Thyroid gland (tissue), 4 donors: ENCODE measurements at regions not wholly inside any gene's neighbourhood (a gene's known extent, or its start where the extent isn't known, plus 50 kb on each side); places are given as distances from the start of the nearest gene placed in this dataset.

ENCODE experiments used
- DNase-seq, 2 donors: peaks; one replicate each; pipeline ENCODE4 v3.0.0-alpha.2; 2019
- H3K27ac ChIP-seq, 3 donors: fragments of 200-600 bp; sonication (generic); 1 replicate in 2 of 3; 2 replicates in 1 of 3; pipeline ENCODE4 v1.5.1; 2016 to 2019; ENCODE audit warnings: mild to moderate bottlenecking in 1 of 3, moderate library complexity in 1 of 3
- H3K27me3 ChIP-seq: fragments of 200-600 bp; sonication (generic); one replicate; pipeline ENCODE4 v1.5.1; 2019
- H3K36me3 ChIP-seq, 2 donors: fragments of 200-600 bp; sonication (generic); one replicate each; pipeline ENCODE4 v1.5.1; 2016 to 2019
- H3K4me1 ChIP-seq, 2 donors: fragments of 200-600 bp; sonication (generic); one replicate each; pipeline ENCODE4 v1.5.1; 2017 to 2019
- H3K4me3 ChIP-seq, 3 donors: fragments of 200-600 bp; sonication (generic); replicated peaks in 1 of 3; 1 replicate in 2 of 3; 2 replicates in 1 of 3; pipeline ENCODE4 v1.5.1; 2016; ENCODE audit warnings: mild to moderate bottlenecking in 1 of 3
- H3K9me3 ChIP-seq: fragments of 200-600 bp; sonication (generic); one replicate; pipeline ENCODE4 v1.5.1; 2017
- POLR2A ChIP-seq, 2 donors: fragments of 450-650 bp; IDR thresholded peaks; one replicate each; pipeline ENCODE4 v1.6.1; 2017; ENCODE audit warnings: antibody characterized with exemption in 2 of 2, mild to moderate bottlenecking in 2 of 2, moderate library complexity in 1 of 2
- WGBS, 2 donors: methylation state at CpG; one replicate each; pipeline ENCODE4 v1.1.5; 2017; 5-methylcytosine and 5-hydroxymethylcytosine counted together
- intact Hi-C: fragments of 100-400 bp; cut with DNase I; formaldehyde crosslinking; loops from one replicate; pipeline ENCODE4 v1.15.1; 2023
- TF ChIP-seq, protein P1 (sequence below), 6 experiments: fragments of 200-600 bp in 3 of 6; fragments of 450-650 bp in 3 of 6; sonication (generic) in 3 of 6; IDR thresholded peaks; one replicate each; pipeline ENCODE4 v1.5.1; 2016 to 2019; ENCODE audit warnings: antibody characterized with exemption in 6 of 6, mild to moderate bottlenecking in 2 of 6, inconsistent platforms in 1 of 6, moderate library complexity in 1 of 6

DNA sequence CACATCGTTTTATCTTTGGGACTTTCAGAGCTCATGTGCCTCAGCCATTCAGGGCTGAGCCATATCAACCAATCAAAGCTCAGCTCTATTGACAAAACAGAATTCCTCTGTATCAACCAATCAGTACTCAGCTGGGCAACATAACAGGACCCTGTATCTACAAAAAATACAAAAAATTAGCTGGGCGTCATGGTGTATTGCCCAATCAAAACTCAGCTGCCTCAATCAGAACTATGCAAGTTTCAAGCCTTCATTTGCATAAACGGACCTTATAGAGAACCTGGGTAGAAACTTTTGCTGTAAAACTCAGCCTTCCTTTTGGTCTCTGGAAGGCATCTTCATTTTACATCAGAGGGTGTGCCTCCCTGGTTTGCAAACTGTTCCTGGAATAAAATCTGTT, 77.1 kb downstream of the ZNF467 start:
- peaks cover 6% of the 10 kb centered on the region for H3K27me3 ChIP-seq
- 82 to 88% methylated on average over 3 of the region's 3 CpGs for WGBS, 2 donors
- TF ChIP-seq POLR2A (IDR thresholded peaks at IDR 0.05): no peak
- TF ChIP-seq, protein P1, sequence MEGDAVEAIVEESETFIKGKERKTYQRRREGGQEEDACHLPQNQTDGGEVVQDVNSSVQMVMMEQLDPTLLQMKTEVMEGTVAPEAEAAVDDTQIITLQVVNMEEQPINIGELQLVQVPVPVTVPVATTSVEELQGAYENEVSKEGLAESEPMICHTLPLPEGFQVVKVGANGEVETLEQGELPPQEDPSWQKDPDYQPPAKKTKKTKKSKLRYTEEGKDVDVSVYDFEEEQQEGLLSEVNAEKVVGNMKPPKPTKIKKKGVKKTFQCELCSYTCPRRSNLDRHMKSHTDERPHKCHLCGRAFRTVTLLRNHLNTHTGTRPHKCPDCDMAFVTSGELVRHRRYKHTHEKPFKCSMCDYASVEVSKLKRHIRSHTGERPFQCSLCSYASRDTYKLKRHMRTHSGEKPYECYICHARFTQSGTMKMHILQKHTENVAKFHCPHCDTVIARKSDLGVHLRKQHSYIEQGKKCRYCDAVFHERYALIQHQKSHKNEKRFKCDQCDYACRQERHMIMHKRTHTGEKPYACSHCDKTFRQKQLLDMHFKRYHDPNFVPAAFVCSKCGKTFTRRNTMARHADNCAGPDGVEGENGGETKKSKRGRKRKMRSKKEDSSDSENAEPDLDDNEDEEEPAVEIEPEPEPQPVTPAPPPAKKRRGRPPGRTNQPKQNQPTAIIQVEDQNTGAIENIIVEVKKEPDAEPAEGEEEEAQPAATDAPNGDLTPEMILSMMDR (IDR thresholded peaks at IDR 0.05): no peak
- intact Hi-C loops: no loop called here
- H3K4me1 ChIP-seq: peaks cover 5 to 6% of the 10 kb centered on the region in 2 donors
- no peak for DNase-seq
- no peak overlapping the region for H3K27ac ChIP-seq
- H3K9me3 ChIP-seq: no peaks in the 10 kb centered on the region
- H3K4me3 ChIP-seq: no peak overlapping the region
- H3K36me3 ChIP-seq: no peaks in the 10 kb centered on the region

DNA sequence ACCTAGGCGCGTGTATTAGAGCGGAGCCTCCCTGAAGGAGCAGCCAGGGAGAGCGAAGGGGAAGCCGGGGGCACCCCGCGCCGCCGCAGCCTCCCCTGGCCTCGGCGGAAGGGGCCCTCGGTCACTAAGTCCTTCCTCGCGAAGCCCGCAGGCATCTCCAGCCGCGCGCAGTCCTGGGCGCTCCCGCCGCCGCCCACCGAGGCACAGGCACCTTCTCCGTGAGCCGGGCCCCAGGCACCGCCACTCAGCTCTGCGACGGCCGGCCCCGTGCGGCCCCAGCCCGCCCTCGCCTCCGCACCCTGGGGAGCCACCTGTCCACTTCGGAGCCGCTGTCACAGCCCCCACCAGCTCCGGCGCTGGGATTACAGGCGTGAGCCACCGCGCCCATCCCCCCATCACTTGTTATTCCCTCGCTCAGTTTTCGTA, 80.8 kb downstream of the ZNF467 start:
- Histone ChIP-seq H3K27me3 (peaks cover 18% of the 10 kb centered on the region), H3K36me3 (no peaks in the 10 kb centered on the region), H3K9me3 (no peaks in the 10 kb centered on the region), H3K4me3 (no peak overlapping the region), H3K4me1 (peaks cover 5 to 6% of the 10 kb centered on the region in 2 donors), H3K27ac (no peak overlapping the region)
- intact Hi-C loops: no loop called here
- 7 to 14% methylated on average over 21 to 32 of the region's 43 CpGs for WGBS, 2 donors
- TF ChIP-seq POLR2A (IDR thresholded peaks at IDR 0.05): no peak
- TF ChIP-seq, protein P1 (IDR thresholded peaks at IDR 0.05): no peak
- no peak for DNase-seq

DNA sequence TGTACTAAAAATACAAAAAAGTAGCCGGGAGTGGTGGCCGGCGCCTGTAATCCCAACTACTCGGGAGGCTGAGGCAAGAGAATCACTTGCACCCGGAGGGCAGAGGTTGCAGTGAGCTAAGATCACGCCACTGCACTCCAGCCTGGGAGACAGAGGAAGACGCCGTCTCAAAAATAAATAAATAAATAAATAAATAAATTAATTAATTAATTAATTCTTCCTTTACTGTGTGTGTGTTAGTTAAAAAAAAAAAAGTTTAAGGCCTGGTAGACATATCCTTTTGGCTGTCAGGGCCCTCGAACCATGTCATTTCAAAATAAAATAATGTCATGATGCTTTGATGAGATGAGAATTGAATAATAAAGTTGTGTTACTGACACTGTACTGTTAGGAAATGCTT, 81.3 kb downstream of the ZNF467 start:
- Histone ChIP-seq H3K36me3 (no peaks in the 10 kb centered on the region), H3K4me3 (no peak overlapping the region), H3K4me1 (peaks cover 5 to 6% of the 10 kb centered on the region in 2 donors), H3K27ac (no peak overlapping the region), H3K9me3 (no peaks in the 10 kb centered on the region), H3K27me3 (peaks cover 18% of the 10 kb centered on the region)
- no peak for DNase-seq
- TF ChIP-seq POLR2A (IDR thresholded peaks at IDR 0.05): no peak
- TF ChIP-seq, protein P1 (IDR thresholded peaks at IDR 0.05): no peak
- 88 to 93% methylated on average over 9 of the region's 9 CpGs for WGBS, 2 donors
- intact Hi-C loops: no loop called here

DNA sequence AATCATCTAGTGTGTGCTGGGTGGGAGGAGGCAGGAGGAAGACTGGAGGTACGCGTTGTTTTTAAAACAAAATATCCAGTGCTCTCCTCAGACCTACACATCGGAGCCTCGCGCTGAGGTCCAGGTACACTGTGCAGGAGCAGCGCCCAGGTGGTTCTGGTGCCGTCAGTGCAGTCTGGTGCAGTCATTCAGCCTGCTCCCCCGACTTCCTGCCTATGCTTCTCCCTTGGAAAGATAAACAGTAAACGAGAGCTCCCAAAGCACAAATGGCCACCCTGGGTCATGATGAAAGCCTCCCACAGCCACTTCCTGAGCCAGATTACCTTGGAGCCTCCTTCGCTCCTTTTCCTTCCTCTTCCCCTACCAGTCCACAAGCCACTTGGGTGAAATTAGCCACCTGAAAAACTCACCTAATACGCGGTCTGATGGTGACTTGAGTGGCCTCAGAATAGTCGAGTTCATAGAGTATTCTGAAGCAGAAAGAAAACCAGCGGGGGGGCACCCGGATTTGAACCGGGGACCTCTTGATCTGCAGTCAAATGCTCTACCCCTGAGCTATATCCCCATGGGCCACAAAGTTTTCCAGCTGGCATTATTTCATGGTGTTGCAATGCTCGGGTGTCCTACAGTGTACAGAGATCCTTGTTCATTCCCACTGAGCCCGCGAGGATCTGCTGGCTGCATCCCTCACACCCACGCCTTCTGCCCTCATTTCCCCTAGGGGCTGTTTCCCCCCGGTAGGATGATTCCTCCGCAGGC, 82.5 kb downstream of the ZNF467 start:
- no peak for TF ChIP-seq POLR2A (IDR thresholded peaks at IDR 0.05)
- TF ChIP-seq, protein P1 (IDR thresholded peaks at IDR 0.05): no peak
- H3K4me1 ChIP-seq: peaks cover 5 to 6% of the 10 kb centered on the region in 2 donors
- peaks cover 18% of the 10 kb centered on the region for H3K27me3 ChIP-seq
- 26 to 34% methylated on average over 22 of the region's 22 CpGs for WGBS, 2 donors
- DNase-seq: peak; percentile 8 to 9
- intact Hi-C loops: no loop called here
- H3K36me3 ChIP-seq: no peaks in the 10 kb centered on the region
- H3K27ac ChIP-seq: no peak overlapping the region
- H3K9me3 ChIP-seq: no peaks in the 10 kb centered on the region
- no peak overlapping the region for H3K4me3 ChIP-seq

DNA sequence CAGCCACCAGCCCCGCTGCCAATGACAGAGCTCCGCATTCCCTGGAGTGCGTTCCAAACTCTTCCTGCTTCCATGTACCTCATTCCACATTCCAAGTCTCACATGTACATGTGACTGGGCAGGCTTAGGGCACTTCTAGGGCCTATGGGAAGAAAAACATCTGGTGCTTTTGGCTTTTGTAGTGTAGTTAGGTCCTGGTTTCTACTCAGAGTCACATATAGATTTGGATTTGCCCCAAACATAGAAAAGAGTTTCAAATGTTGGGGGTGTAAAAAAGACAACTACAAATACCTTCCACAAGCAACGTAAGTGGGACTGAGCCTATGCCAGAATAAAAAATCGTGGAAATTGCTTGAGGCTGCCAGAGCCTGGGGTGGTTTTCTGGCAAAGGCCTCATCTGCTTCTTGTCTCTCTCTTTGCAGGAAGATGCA, 84.1 kb downstream of the ZNF467 start:
- intact Hi-C loops: no loop called here
- no peak for DNase-seq
- Histone ChIP-seq H3K27me3 (peaks cover 18% of the 10 kb centered on the region), H3K9me3 (no peaks in the 10 kb centered on the region), H3K4me1 (peaks cover 5 to 6% of the 10 kb centered on the region in 2 donors), H3K27ac (no peak overlapping the region), H3K4me3 (no peak overlapping the region), H3K36me3 (no peaks in the 10 kb centered on the region)
- TF ChIP-seq, protein P1 (IDR thresholded peaks at IDR 0.05): no peak
- TF ChIP-seq POLR2A (IDR thresholded peaks at IDR 0.05): no peak
- 91 to 93% methylated on average over 5 of the region's 5 CpGs for WGBS, 2 donors
